ENCODE measurements at regions not wholly inside any gene's neighbourhood (a gene's known extent, or its start where the extent isn't known, plus 50 kb on each side); places are given as distances from the start of the nearest gene placed in this dataset.
"Not testable (repeated sequence)": the region's sequence is repeated elsewhere in the genome, so short reads cannot be mapped to it uniquely, and the experiment has no call there.

- no peak for DNase-seq
- intact Hi-C loops (cut with DNase I): no loop called here
- no peak for ATAC-seq (ENCODE audit: poor library complexity)
Observed at GRCh38 chr6:27126046-27126814, 121.3 kb upstream of the PRSS16 start.

- peak; percentile 92 for DNase-seq
- peak; percentile 93 for ATAC-seq (ENCODE audit: poor library complexity)
- intact Hi-C loops (cut with DNase I): no loop called here
Observed at GRCh38 chr6:27126815-27127537, 120.5 kb upstream of the PRSS16 start.

DNA sequence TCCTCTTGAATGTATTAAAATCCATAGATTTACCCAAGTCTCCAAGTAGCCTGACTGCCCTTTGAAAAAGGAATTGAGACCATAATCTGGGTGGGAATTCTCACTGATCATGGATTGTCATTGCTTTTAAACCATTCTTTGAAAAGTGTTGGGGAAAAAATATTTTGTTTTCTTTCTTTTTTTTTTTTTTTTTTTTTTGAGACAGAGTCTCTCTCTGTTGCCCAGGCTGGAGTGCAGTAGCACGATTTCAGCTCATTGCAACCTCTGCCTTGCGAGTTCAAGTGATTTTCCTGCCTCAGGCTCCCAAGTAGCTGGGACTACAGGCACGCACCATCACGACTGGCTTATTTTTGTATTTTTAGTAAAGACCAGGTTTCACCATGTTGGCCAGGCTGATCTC, 119.6 kb upstream of the PRSS16 start:
- ATAC-seq (ENCODE audit: poor library complexity); DNase-seq; intact Hi-C loops (cut with DNase I): not testable (repeated sequence)

GRCh38 chr6:27128311-27129094, 119.0 kb upstream of the PRSS16 start:
- ATAC-seq (ENCODE audit: poor library complexity): no peak
- intact Hi-C loops (cut with DNase I): no loop called here
- no peak for DNase-seq

DNA sequence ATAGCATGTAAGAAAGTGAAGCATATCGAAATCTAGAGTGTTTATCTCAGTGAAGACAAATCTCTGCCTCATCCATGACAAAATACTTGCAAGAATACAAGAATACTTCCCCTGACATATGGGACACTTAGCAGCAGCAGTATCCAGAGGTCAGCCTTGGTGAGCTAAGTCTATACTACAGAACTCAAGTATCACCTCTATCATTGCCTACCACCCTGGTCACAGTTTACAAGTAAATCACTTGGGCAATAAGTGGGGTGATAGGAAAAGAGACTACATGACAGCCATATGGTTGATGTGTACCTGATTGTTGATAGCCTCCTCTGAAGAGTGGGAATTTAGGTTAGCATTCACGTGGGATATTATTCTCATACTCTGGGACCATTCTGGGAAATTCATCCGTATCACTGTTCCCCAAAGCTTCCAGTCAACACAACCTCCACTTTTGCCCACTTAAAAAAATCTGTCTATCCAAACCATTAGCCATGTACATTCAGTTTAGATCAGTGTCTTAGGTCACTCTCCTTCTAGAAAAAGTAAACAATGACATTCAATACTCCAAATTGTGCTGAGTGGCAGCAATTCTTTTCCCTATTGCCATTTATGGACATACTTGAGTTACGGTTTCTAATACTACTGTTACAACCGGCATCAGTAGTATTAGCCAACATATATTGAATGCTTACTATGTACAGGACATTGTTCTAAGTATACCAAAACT, 118.2 kb upstream of the PRSS16 start:
- DNase-seq: no peak
- intact Hi-C loops (cut with DNase I): no loop called here

GRCh38 chr6:27129917-27130316, 117.6 kb upstream of the PRSS16 start:
- ATAC-seq (ENCODE audit: poor library complexity) (no peak), DNase-seq (no peak)
- intact Hi-C loops (cut with DNase I): no loop called here

More for the DNA sequence above, 118.2 kb upstream of the PRSS16 start:
- ATAC-seq (ENCODE audit: poor library complexity): no peak

DNA sequence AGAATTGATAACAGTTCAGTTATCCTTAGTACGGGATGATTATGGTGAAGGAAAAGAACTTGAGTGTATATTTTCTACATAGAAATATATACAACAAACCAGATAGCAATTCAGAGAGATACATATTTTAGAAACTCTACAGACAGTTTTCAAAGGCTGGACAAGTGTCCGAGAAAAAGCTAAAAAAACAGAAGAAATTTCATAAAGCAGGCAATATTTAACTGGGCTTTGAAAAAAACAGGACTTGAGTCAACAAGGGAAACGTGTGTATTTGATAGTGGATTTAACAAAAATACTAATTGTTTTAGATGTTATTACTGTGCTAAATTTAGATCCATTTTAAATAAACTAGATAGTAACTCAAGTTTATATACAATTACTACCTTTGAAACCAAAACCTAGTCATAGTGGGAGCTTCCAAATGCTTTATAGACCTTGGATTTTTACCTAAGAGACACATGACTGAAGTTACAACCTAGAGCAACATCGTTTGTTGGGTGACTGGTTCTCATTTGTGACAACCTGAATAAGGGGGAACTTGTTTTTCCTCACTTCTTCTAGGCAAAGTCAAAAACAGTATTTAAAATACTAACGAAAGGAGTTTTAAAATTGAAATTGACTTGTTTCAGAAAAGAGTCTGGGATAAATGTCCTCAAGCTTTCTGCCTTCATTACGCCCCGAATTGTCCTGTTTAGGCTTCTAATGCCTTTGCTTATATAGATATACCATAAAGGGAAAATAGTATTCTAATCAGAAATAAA, 116.7 kb upstream of the PRSS16 start:
- DNase-seq (no peak), ATAC-seq (ENCODE audit: poor library complexity) (no peak)
- intact Hi-C loops (cut with DNase I): no loop called here

GRCh38 chr6:27132282-27132531, 115.3 kb upstream of the PRSS16 start:
- intact Hi-C loops (cut with DNase I); DNase-seq; ATAC-seq (ENCODE audit: poor library complexity): not testable (repeated sequence)

DNA sequence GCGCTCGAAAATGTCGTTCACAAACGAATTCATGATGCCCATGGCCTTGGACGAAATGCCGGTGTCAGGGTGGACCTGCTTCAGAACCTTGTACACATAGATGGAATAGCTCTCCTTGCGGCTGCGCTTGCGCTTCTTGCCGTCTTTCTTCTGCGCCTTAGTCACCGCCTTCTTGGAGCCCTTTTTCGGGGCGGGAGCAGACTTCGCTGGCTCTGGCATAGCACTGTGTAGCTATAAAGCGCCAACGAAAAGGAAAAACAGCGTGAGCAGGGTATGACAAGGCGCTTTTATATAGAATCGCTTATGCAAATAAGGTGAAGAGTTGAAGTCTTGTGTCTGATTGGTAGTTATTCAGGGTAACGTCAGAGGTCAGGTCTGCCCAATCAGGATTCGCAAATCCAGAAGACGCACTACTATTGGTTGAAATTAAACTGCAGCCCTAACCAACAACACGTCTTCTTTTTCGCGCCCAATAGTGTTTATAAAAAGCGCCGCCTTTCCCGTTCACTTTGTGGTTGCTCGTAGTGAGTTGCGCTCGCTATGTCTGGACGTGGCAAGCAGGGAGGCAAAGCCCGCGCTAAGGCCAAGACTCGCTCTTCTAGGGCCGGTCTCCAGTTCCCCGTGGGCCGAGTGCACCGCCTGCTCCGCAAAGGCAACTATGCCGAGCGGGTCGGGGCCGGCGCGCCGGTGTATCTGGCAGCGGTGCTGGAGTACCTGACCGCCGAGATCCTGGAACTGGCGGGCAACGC, 114.8 kb upstream of the PRSS16 start:
- DNase-seq: peak; percentile 87
- ATAC-seq (ENCODE audit: poor library complexity): peak; percentile 96
- intact Hi-C loops (cut with DNase I): no loop called here

DNA sequence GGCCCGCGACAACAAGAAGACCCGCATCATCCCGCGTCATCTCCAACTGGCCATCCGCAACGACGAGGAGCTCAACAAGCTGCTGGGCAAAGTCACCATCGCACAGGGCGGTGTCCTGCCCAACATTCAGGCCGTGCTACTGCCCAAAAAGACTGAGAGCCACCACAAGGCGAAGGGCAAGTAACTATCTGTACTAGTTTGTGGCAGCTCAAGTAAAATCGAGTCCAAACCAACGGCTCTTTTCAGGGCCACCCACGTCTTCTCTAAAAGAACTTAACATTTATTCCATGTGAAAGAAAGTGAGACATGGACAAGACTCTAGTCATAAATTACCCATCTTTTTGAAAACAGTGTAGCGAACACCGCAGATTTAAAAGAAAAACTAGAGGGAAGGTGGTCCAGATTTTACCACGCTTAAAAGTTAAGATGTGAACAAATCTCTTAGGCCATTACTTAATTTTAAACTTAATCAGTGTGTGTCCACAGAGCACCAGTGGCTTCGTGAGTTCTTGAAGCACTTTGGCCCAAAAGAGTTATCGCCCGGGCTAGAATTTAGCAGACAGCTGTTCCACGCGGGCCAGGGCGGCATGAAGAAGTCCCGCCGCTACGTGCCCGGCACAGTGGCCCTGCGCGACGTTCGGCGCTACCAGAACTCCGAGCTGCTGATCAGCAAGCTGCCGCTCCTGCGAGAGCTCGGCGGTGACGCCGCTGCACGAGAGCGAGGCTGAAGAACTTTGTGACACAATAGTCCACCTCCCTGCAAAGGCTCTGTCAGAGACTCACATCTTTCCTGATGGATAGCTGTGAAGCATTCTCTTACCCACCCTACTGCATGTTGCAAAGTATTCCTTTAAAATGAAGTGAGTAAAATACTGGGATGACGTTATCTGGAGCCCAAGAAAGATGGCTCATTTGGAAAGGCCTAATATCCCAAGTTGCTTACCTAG, 113.9 kb upstream of the PRSS16 start:
- intact Hi-C loops (cut with DNase I): no loop called here
- DNase-seq: peak; percentile 77
- ATAC-seq (ENCODE audit: poor library complexity): peak; percentile 26

DNA sequence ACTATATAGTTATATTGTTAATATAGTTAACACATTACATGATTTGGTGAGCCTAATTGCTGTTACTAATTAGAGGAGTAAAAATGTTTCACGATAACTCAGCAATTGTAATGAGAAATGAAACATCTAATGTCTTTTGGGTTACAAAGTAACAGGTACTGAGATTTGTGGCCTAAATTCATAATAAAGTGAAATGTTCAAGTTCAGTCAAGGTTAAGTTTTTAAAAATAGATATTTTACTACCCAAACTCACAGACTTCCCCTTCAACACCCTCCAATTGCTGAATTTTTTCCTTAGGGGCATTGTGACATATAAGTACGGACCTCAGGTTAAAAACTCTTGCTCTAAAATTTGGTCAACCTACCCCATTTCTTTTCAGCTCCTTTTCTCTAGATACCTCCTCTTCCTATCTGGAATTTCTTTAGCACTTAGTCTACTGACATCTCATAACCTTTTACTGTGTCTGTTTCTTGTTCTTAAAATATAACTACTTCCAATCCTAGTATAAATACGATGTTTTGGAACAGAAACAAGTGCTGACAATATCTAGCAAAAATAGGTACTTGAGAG, 112.3 kb upstream of the PRSS16 start:
- intact Hi-C loops (cut with DNase I): no loop called here
- DNase-seq (no peak), ATAC-seq (ENCODE audit: poor library complexity) (no peak)

DNA sequence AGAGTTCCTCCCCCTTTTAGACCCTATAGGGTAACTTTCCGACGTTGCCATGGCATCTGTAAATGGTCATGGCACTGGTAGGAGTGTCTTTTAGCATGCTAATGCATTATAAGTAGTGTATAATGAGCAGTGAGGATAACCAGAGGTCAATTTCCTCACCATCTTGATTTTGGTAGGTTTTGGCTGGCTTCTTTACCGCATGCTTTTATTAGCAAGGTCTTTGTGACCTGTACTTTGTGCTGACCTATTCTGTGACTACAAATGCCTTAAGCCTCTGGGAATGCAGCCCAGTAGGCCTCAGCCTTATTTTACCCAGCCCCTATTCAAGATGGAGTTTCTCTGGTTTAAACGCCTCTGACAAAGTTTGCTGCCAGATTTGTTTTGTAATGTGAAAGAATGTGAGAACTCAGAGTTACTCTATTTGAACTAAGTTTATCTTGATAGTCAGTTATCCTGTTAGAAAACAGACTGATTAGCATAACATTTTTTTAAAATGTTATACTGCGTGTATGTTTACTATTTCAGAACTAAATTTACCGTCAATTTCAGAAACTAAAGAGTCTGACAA, 111.3 kb upstream of the PRSS16 start:
- DNase-seq (no peak), ATAC-seq (ENCODE audit: poor library complexity) (no peak)
- intact Hi-C loops (cut with DNase I): no loop called here

DNA sequence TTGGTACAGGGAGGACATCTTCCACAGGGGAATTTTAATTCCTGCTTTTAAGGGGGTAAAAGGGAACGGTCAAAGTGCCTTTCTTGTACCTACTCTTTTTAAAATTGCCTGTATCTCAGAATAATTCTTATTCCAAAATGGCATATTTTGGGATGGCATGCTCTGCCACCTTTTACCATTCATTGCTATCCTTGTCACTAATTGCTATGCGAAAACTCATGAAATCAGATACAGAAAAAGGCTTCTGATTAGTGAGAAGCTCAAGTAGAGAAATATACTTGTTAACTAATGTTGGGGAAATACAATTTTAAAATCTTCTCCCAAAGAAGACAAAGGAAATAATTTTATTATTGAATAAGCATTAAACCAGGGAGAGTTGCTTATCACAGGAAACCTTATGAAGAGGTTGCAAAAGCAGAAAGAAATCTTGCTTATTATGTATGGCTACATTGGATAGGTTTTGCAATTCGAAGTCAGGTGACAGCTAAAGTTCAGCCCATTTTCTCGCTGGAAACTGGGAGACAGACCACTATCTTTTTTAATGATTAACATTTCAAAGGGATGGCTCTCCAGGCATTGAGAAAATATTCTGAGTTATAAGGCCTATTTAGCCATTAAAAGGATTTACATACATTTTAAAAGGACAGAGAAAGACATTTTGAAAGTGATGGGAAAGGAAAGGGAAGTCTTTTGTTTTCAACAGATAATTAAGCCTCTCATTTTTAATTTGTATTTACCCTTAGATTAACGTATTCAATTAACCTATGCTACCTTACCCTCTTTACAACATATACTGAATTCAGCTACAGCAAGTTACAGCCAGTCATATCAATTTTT, 110.3 kb upstream of the PRSS16 start:
- DNase-seq (no peak), ATAC-seq (ENCODE audit: poor library complexity) (no peak)
- intact Hi-C loops (cut with DNase I): no loop called here

- no peak for ATAC-seq (ENCODE audit: poor library complexity)
- intact Hi-C loops (cut with DNase I): no loop called here
- no peak for DNase-seq
Observed at GRCh38 chr6:27138406-27138805, 109.1 kb upstream of the PRSS16 start.
